ENCODE measurements at regions not wholly inside any gene's neighbourhood (a gene's known extent, or its start where the extent isn't known, plus 50 kb on each side); places are given as distances from the start of the nearest gene placed in this dataset.

DNA sequence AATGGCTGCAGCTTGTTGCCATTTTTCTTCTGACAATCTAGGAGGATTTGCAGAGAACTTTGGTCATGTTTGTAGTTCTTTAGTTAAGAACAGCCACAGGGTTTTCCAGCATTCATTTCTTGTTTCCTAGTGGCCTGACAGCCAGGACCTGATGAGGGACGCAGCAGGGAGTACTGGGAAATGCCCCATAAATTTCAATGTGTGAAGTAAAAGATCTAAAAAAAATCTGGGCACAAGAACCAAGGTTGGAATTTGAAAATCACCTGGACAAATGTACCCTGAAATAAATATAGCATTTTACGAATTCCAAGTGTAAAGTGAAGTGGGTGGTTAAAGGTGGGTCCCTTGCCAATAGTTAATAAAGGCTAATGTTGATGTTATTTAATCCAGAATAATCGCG is 195.0 kb downstream of the ZIC1 start:
- Histone ChIP-seq H3K9ac (ENCODE audit: low read length) (no peak overlapping the region), H2AFZ (ENCODE audit: low read depth, low read length) (no peak overlapping the region), H3K9me2 (ENCODE audit: insufficient read depth, low read length) (no peaks in the 10 kb centered on the region), H3F3A (ENCODE audit: insufficient read depth, low read length, poor library complexity, severe bottlenecking) (no peaks in the 10 kb centered on the region), H4K20me1 (ENCODE audit: insufficient read depth) (no peaks in the 10 kb centered on the region), H3K27me3 (ENCODE audit: insufficient read depth, low read depth, low read length) (no peaks in the 10 kb centered on the region), H3K36me3 (ENCODE audit: insufficient read depth, low read length) (no peaks in the 10 kb centered on the region), H3K79me2 (replicated peaks; ENCODE audit: insufficient read depth, low read length) (no peaks in the 10 kb centered on the region), H3K4me2 (ENCODE audit: low read length) (no peak overlapping the region), H3K27ac (ENCODE audit: low read length) (no peak overlapping the region), H3K4me3 (ENCODE audit: low read length) (no peak overlapping the region), H3K9me3 (ENCODE audit: low read length) (peaks cover 3% of the 10 kb centered on the region)
- no peak for TF ChIP-seq POLR2AphosphoS5 (IDR thresholded peaks at IDR 0.05)

DNA sequence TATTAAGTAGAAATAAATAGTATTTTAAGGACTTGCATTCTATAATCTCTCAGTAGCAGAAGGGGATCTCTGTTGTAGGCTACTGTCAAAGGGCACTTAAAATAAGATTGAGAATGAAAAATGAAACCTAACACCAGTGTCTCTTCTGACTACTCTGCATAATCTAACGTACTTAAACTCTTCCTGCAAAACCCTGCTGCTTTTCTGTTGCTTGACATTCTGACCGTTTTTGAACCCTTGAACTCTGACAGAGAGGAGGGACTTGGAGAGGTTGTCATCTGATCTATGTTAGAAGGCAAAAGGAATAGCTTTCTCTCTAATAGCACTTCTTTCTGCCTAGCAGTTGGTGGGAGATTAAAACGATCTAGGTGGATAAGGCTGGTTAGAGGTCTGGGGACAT is 204.6 kb downstream of the ZIC1 start:
- no peaks in the 10 kb centered on the region for H4K20me1 ChIP-seq (ENCODE audit: insufficient read depth)
- H3K9me3 ChIP-seq (ENCODE audit: low read length): no peaks in the 10 kb centered on the region
- no peaks in the 10 kb centered on the region for H3K36me3 ChIP-seq (ENCODE audit: insufficient read depth, low read length)
- TF ChIP-seq TAF1 (IDR thresholded peaks at IDR 0.05; ENCODE audit: low read depth) (no peak), RAD21 (conservative IDR thresholded peaks at IDR 0.05) (no peak), EZH2 (IDR thresholded peaks at IDR 0.05; ENCODE audit: borderline replicate concordance, insufficient read depth, low read length, poor library complexity, severe bottlenecking) (no peak), SMC3 (conservative IDR thresholded peaks at IDR 0.05; ENCODE audit: poor library complexity) (no peak), EP300 (conservative IDR thresholded peaks at IDR 0.05; ENCODE audit: poor library complexity, severe bottlenecking) (no peak), POLR2AphosphoS5 (IDR thresholded peaks at IDR 0.05) (no peak), MXI1 (conservative IDR thresholded peaks at IDR 0.05; ENCODE audit: poor library complexity, severe bottlenecking) (no peak)
- TF ChIP-seq, protein P1, sequence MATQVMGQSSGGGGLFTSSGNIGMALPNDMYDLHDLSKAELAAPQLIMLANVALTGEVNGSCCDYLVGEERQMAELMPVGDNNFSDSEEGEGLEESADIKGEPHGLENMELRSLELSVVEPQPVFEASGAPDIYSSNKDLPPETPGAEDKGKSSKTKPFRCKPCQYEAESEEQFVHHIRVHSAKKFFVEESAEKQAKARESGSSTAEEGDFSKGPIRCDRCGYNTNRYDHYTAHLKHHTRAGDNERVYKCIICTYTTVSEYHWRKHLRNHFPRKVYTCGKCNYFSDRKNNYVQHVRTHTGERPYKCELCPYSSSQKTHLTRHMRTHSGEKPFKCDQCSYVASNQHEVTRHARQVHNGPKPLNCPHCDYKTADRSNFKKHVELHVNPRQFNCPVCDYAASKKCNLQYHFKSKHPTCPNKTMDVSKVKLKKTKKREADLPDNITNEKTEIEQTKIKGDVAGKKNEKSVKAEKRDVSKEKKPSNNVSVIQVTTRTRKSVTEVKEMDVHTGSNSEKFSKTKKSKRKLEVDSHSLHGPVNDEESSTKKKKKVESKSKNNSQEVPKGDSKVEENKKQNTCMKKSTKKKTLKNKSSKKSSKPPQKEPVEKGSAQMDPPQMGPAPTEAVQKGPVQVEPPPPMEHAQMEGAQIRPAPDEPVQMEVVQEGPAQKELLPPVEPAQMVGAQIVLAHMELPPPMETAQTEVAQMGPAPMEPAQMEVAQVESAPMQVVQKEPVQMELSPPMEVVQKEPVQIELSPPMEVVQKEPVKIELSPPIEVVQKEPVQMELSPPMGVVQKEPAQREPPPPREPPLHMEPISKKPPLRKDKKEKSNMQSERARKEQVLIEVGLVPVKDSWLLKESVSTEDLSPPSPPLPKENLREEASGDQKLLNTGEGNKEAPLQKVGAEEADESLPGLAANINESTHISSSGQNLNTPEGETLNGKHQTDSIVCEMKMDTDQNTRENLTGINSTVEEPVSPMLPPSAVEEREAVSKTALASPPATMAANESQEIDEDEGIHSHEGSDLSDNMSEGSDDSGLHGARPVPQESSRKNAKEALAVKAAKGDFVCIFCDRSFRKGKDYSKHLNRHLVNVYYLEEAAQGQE (IDR thresholded peaks at IDR 0.05; ENCODE audit: borderline replicate concordance): no peak
- TF ChIP-seq, protein P2, sequence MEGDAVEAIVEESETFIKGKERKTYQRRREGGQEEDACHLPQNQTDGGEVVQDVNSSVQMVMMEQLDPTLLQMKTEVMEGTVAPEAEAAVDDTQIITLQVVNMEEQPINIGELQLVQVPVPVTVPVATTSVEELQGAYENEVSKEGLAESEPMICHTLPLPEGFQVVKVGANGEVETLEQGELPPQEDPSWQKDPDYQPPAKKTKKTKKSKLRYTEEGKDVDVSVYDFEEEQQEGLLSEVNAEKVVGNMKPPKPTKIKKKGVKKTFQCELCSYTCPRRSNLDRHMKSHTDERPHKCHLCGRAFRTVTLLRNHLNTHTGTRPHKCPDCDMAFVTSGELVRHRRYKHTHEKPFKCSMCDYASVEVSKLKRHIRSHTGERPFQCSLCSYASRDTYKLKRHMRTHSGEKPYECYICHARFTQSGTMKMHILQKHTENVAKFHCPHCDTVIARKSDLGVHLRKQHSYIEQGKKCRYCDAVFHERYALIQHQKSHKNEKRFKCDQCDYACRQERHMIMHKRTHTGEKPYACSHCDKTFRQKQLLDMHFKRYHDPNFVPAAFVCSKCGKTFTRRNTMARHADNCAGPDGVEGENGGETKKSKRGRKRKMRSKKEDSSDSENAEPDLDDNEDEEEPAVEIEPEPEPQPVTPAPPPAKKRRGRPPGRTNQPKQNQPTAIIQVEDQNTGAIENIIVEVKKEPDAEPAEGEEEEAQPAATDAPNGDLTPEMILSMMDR (IDR thresholded peaks at IDR 0.05; ENCODE audit: poor library complexity, severe bottlenecking): no peak
- no peak overlapping the region for H3K4me2 ChIP-seq (ENCODE audit: low read length)
- no peaks in the 10 kb centered on the region for H3K9me2 ChIP-seq (ENCODE audit: insufficient read depth, low read length)
- H3F3A ChIP-seq (ENCODE audit: insufficient read depth, low read length, poor library complexity, severe bottlenecking): no peaks in the 10 kb centered on the region
- H3K27ac ChIP-seq (ENCODE audit: low read length): no peak overlapping the region
- no peak overlapping the region for H3K4me3 ChIP-seq (ENCODE audit: low read length)
- no peaks in the 10 kb centered on the region for H3K27me3 ChIP-seq (ENCODE audit: insufficient read depth, low read depth, low read length)
- H3K79me2 ChIP-seq (replicated peaks; ENCODE audit: insufficient read depth, low read length): no peaks in the 10 kb centered on the region
- H2AFZ ChIP-seq (ENCODE audit: low read depth, low read length): no peak overlapping the region
- H3K9ac ChIP-seq (ENCODE audit: low read length): no peak overlapping the region

DNA sequence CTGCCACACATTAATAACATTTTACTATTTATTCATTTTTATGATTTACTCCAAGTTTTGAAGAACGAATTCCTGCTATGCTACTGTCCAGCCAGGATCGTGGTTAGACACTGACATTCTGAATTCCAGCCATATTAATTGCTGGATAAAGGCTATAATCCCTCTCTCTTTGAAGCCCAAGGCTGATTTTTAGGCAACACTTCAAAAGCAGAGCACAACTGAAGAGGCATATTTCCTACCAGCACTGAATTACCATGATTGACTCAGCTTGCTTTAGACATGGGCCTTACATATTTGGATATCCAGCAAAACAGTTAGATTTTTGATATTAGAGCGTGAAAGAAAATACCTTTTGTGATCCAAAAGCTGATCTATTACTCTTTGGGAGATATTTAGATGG is 205.0 kb downstream of the ZIC1 start:
- H3K79me2 ChIP-seq (replicated peaks; ENCODE audit: insufficient read depth, low read length): no peaks in the 10 kb centered on the region
- H3K4me2 ChIP-seq (ENCODE audit: low read length): no peak overlapping the region
- TF ChIP-seq, protein P2 (IDR thresholded peaks at IDR 0.05; ENCODE audit: poor library complexity, severe bottlenecking): no peak
- TF ChIP-seq POLR2AphosphoS5 (IDR thresholded peaks at IDR 0.05): no peak
- no peak for TF ChIP-seq SMC3 (conservative IDR thresholded peaks at IDR 0.05; ENCODE audit: poor library complexity)
- H3K9me2 ChIP-seq (ENCODE audit: insufficient read depth, low read length): no peaks in the 10 kb centered on the region
- H3K36me3 ChIP-seq (ENCODE audit: insufficient read depth, low read length): no peaks in the 10 kb centered on the region
- H4K20me1 ChIP-seq (ENCODE audit: insufficient read depth): no peaks in the 10 kb centered on the region
- no peak overlapping the region for H2AFZ ChIP-seq (ENCODE audit: low read depth, low read length)
- H3K4me3 ChIP-seq (ENCODE audit: low read length): no peak overlapping the region
- H3K9ac ChIP-seq (ENCODE audit: low read length): no peak overlapping the region
- H3K9me3 ChIP-seq (ENCODE audit: low read length): no peaks in the 10 kb centered on the region
- no peak overlapping the region for H3K27ac ChIP-seq (ENCODE audit: low read length)
- no peaks in the 10 kb centered on the region for H3K27me3 ChIP-seq (ENCODE audit: insufficient read depth, low read depth, low read length)
- H3F3A ChIP-seq (ENCODE audit: insufficient read depth, low read length, poor library complexity, severe bottlenecking): no peaks in the 10 kb centered on the region
